NB4 (cell line): ENCODE measurements at regions not wholly inside any gene's neighbourhood (a gene's known extent, or its start where the extent isn't known, plus 50 kb on each side); places are given as distances from the start of the nearest gene placed in this dataset.

ENCODE experiments used
- CTCF ChIP-seq: IDR thresholded peaks from one replicate; pipeline ENCODE4 v1.5.1; 2012; ENCODE audit warnings: low read depth, low read length
- POLR2A ChIP-seq: IDR thresholded peaks from 2 replicates; pipeline ENCODE4 v1.6.1; 2011; ENCODE audit warnings: mild to moderate bottlenecking; ENCODE audit not compliant: insufficient read length; ENCODE audit errors: extremely low read depth

- TF ChIP-seq CTCF: no peak
- no peak for TF ChIP-seq POLR2A
These were observed 53.9 kb upstream of the NRP1 start for GRCh38 chr10:33388382-33388781.
